KMS-11 (cell line): ENCODE measurements at regions not wholly inside any gene's neighbourhood (a gene's known extent, or its start where the extent isn't known, plus 50 kb on each side); places are given as distances from the start of the nearest gene placed in this dataset.
"Not testable (repeated sequence)": the region's sequence is repeated elsewhere in the genome, so short reads cannot be mapped to it uniquely, and the experiment has no call there.

Experiments used
- H2AFZ ChIP-seq: fragments of 200-600 bp; sonication (generic); 2 replicates; pipeline ENCODE4 v1.6.1; 2016; ENCODE audit warnings: antibody characterized with exemption, mixed run types, low read depth
- H3K27ac ChIP-seq: fragments of 200-600 bp; sonication (generic); 2 replicates; pipeline ENCODE4 v1.6.1; 2016; ENCODE audit warnings: mild to moderate bottlenecking, mixed run types
- H3K27me3 ChIP-seq: fragments of 200-600 bp; sonication (generic); 2 replicates; pipeline ENCODE4 v1.6.1; 2017; ENCODE audit warnings: mild to moderate bottlenecking, low read depth, mixed run types, moderate library complexity; ENCODE audit not compliant: insufficient read depth
- H3K36me3 ChIP-seq: fragments of 200-600 bp; sonication (generic); 2 replicates; pipeline ENCODE4 v1.6.1; 2017; ENCODE audit warnings: mild to moderate bottlenecking, mixed run types; ENCODE audit not compliant: insufficient read depth
- H3K4me1 ChIP-seq: fragments of 200-600 bp; sonication (generic); 2 replicates; pipeline ENCODE4 v1.6.1; 2016; ENCODE audit warnings: mild to moderate bottlenecking, low read depth, mixed run types; ENCODE audit not compliant: poor library complexity, severe bottlenecking
- H3K4me2 ChIP-seq: fragments of 200-600 bp; sonication (generic); 2 replicates; pipeline ENCODE4 v1.7.0; 2016; ENCODE audit warnings: mild to moderate bottlenecking, mixed run types
- H3K4me3 ChIP-seq: fragments of 200-600 bp; sonication (generic); IDR thresholded peaks from 2 replicates; pipeline ENCODE4 v1.6.1; 2017; ENCODE audit warnings: low read depth, low read length, mixed read lengths; ENCODE audit not compliant: insufficient read depth
- H3K79me2 ChIP-seq: fragments of 200-600 bp; sonication (generic); 2 replicates; pipeline ENCODE4 v1.6.1; 2016; ENCODE audit warnings: low read depth, mixed run types; ENCODE audit not compliant: insufficient read depth
- H3K9ac ChIP-seq: fragments of 200-600 bp; sonication (generic); 2 replicates; pipeline ENCODE4 v1.6.1; 2016; ENCODE audit warnings: mild to moderate bottlenecking, mixed run types
- H4K20me1 ChIP-seq: fragments of 200-600 bp; sonication (generic); 2 replicates; pipeline ENCODE4 v1.6.1; 2016; ENCODE audit warnings: mild to moderate bottlenecking, mixed run types; ENCODE audit not compliant: insufficient read depth
- TF ChIP-seq, protein P1 (sequence below): fragments of 200-600 bp; sonication (generic); conservative IDR thresholded peaks from 2 replicates; pipeline ENCODE4 v1.6.1; 2017; ENCODE audit warnings: low read depth, mild to moderate bottlenecking, antibody characterized with exemption, low read length, moderate library complexity, mixed read lengths

- Histone ChIP-seq H2AFZ (no peak overlapping the region), H4K20me1 (no peaks in the 10 kb centered on the region), H3K27me3 (no peaks in the 10 kb centered on the region), H3K9ac (no peak overlapping the region), H3K4me3 (no peak overlapping the region), H3K27ac (no peak overlapping the region), H3K36me3 (no peaks in the 10 kb centered on the region), H3K79me2 (no peaks in the 10 kb centered on the region), H3K4me1 (no peaks in the 10 kb centered on the region), H3K4me2 (no peak overlapping the region)
- TF ChIP-seq, protein P1, sequence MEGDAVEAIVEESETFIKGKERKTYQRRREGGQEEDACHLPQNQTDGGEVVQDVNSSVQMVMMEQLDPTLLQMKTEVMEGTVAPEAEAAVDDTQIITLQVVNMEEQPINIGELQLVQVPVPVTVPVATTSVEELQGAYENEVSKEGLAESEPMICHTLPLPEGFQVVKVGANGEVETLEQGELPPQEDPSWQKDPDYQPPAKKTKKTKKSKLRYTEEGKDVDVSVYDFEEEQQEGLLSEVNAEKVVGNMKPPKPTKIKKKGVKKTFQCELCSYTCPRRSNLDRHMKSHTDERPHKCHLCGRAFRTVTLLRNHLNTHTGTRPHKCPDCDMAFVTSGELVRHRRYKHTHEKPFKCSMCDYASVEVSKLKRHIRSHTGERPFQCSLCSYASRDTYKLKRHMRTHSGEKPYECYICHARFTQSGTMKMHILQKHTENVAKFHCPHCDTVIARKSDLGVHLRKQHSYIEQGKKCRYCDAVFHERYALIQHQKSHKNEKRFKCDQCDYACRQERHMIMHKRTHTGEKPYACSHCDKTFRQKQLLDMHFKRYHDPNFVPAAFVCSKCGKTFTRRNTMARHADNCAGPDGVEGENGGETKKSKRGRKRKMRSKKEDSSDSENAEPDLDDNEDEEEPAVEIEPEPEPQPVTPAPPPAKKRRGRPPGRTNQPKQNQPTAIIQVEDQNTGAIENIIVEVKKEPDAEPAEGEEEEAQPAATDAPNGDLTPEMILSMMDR: no peak
Observed at GRCh38 chr6:85287654-85288053, 162.2 kb upstream of the NT5E start.

GRCh38 chr6:85287158-85287557, 162.7 kb upstream of the NT5E start:
- TF ChIP-seq, protein P1: no peak
- no peak overlapping the region for H3K27ac ChIP-seq
- H3K36me3 ChIP-seq: no peaks in the 10 kb centered on the region
- H2AFZ ChIP-seq: no peak overlapping the region
- no peak overlapping the region for H3K4me2 ChIP-seq
- no peaks in the 10 kb centered on the region for H3K27me3 ChIP-seq
- no peaks in the 10 kb centered on the region for H3K4me1 ChIP-seq
- H4K20me1 ChIP-seq: no peaks in the 10 kb centered on the region
- no peaks in the 10 kb centered on the region for H3K79me2 ChIP-seq
- no peak overlapping the region for H3K4me3 ChIP-seq
- H3K9ac ChIP-seq: no peak overlapping the region

DNA sequence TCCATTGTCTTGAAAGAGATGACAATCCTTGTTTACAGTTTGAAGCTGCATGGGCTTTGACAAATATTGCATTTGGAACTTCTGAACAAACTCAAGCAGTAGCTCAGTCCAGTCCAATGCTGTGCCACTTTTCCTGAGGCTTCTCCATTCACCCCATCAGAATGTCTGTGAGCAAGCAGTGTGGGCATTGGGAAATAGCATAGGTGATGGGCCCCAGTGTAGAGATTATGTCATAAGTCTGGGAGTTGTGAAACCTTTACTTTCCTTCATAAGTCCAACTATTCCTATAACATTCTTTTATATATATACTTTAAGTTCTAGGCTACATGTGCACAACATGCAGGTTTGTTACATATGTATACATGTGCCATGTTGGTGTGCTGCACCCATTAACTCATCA, 163.4 kb upstream of the NT5E start:
- not testable (repeated sequence) for H3K36me3 ChIP-seq, H4K20me1 ChIP-seq, H3K4me1 ChIP-seq, H3K27me3 ChIP-seq, H3K27ac ChIP-seq, H3K9ac ChIP-seq, H3K4me3 ChIP-seq, H3K4me2 ChIP-seq, H2AFZ ChIP-seq, H3K79me2 ChIP-seq

DNA sequence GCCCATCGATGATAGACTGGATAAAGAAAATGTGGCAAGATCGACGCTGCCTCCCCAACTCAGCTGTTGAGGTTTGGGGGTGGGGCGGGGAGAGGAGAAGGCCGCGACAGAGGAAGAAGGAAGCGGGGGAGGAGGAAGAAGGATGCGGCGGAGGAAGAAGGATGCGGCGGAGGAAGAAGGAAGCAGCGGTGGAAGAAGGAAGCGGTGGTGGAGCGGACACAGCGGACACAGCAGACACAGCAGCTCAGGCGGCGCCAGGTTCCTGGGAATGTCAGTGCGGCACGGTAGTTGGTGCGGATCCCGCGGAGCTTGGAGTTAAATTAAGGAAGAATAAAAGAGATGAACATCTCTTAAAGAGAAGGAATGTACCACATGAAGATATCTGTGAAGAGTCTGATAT, 163.9 kb upstream of the NT5E start:
- Histone ChIP-seq H3K9ac (no peak overlapping the region), H3K36me3 (no peaks in the 10 kb centered on the region), H2AFZ (no peak overlapping the region), H3K27ac (no peak overlapping the region), H4K20me1 (no peaks in the 10 kb centered on the region), H3K4me3 (no peak overlapping the region), H3K27me3 (no peaks in the 10 kb centered on the region), H3K4me1 (no peaks in the 10 kb centered on the region), H3K79me2 (no peaks in the 10 kb centered on the region), H3K4me2 (no peak overlapping the region)
- TF ChIP-seq, protein P1: no peak

GRCh38 chr6:85285114-85285513, 164.8 kb upstream of the NT5E start:
- Histone ChIP-seq H3K9ac (no peak overlapping the region), H3K4me2 (no peak overlapping the region), H3K36me3 (no peaks in the 10 kb centered on the region), H4K20me1 (no peaks in the 10 kb centered on the region), H3K27ac (no peak overlapping the region), H3K27me3 (no peaks in the 10 kb centered on the region), H3K4me1 (no peaks in the 10 kb centered on the region), H3K79me2 (no peaks in the 10 kb centered on the region), H3K4me3 (no peak overlapping the region), H2AFZ (no peak overlapping the region)
- TF ChIP-seq, protein P1: no peak
